ENCODE measurements at regions not wholly inside any gene's neighbourhood (a gene's known extent, or its start where the extent isn't known, plus 50 kb on each side); places are given as distances from the start of the nearest gene placed in this dataset.

- no peak for DNase-seq
- no peak for ATAC-seq
- intact Hi-C loops (cut with DNase I, micrococcal nuclease): no loop called here
These were observed 60.8 kb downstream of the NSMCE3 start for GRCh38 chr15:29208836-29209235.

- ATAC-seq (no peak), DNase-seq (no peak)
- intact Hi-C loops (cut with DNase I, micrococcal nuclease): no loop called here
These were observed 61.3 kb downstream of the NSMCE3 start for GRCh38 chr15:29208352-29208751.

DNA sequence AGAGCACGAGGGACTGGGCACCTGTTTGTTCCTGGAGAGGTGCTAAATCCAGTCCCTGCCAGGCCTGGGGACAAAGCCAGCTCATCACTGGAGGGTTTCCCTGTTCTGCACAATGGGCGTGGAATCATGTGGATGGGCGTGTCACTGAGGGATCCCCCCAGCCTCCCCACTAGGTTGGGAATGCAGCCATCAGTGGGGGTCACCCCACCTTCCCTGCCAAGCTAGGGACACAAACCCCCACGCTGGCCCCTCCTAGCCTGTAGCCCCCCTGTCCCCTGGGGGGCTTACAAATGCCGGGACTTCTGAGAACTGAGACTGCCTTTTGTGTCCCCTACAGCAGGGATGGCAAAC, 61.9 kb downstream of the NSMCE3 start:
- ATAC-seq (no peak), DNase-seq (no peak)
- intact Hi-C loops (cut with DNase I, micrococcal nuclease): no loop called here

- ATAC-seq (no peak), DNase-seq (no peak)
- intact Hi-C loops (cut with DNase I, micrococcal nuclease): no loop called here
These were observed 62.4 kb downstream of the NSMCE3 start for GRCh38 chr15:29207027-29207757.

GRCh38 chr15:29205186-29205585, 64.4 kb downstream of the NSMCE3 start:
- intact Hi-C loops (cut with DNase I, micrococcal nuclease): no loop called here
- DNase-seq (no peak), ATAC-seq (no peak)

DNA sequence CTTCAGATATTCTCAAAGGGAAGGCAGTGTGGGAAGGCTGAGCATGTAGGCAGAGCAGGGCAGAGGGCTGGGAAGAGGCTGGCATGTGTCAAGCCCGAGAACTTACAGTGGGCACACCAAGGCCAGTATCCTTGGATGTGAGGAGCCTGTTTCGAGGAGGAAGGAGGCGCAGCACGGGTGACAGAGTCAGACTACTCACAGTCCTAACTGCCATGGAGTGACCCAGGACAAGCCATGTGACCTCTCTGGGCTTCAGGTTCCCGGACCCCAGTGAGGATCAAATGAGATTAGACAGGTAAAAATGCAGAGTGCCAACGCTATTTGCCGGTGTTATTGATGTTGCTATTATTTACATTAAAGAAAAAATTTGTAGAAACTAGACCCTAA, 65.3 kb downstream of the NSMCE3 start:
- intact Hi-C loops (cut with DNase I, micrococcal nuclease): no loop called here
- no peak for DNase-seq
- no peak for ATAC-seq

- DNase-seq (no peak), ATAC-seq (no peak)
- intact Hi-C loops (cut with DNase I, micrococcal nuclease): no loop called here
These were observed 65.8 kb downstream of the NSMCE3 start for GRCh38 chr15:29203718-29204368.

GRCh38 chr15:29196722-29197121, 72.9 kb downstream of the NSMCE3 start:
- ATAC-seq: no peak
- DNase-seq: no peak
- intact Hi-C loops (cut with DNase I, micrococcal nuclease): no loop called here

DNA sequence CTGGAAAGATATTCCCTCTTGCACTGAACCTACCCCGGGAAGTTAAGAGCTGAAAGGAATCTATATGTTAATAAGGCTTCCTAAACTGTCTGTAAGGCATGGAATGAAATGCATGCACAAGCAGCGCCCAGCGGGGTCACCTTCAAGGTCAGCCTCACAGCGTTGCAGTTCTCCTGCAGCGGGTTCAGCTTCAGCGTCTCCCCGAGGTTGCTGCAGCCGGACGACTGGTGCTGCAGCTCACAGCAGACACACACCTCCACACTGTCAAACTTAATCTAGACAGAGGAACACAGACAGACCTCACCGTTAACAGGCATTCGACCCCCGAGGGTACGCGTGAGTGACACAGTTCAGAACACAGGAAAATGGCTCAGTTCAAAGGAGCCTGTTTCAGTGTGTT, 73.3 kb downstream of the NSMCE3 start:
- ATAC-seq: no peak
- no peak for DNase-seq
- intact Hi-C loops (cut with DNase I, micrococcal nuclease): no loop called here

- intact Hi-C loops (cut with DNase I, micrococcal nuclease): no loop called here
- DNase-seq: no peak
- no peak for ATAC-seq
These were observed 74.8 kb downstream of the NSMCE3 start for GRCh38 chr15:29194866-29195265.

- ATAC-seq: no peak
- DNase-seq: no peak
- intact Hi-C loops (cut with DNase I, micrococcal nuclease): loop anchor here in 1 of 2 donors (10.0 kb wide), 1 partner anchor 58 kb away; no protein-coding TSS in a partner anchor
These were observed 86.4 kb downstream of the NSMCE3 start for GRCh38 chr15:29183071-29183831.

GRCh38 chr15:29182590-29182989, 87.0 kb downstream of the NSMCE3 start:
- intact Hi-C loops (cut with DNase I, micrococcal nuclease): loop anchor here in 1 of 2 donors (10.0 kb wide), 1 partner anchor 58 kb away; no protein-coding TSS in a partner anchor
- no peak for ATAC-seq
- DNase-seq: no peak

DNA sequence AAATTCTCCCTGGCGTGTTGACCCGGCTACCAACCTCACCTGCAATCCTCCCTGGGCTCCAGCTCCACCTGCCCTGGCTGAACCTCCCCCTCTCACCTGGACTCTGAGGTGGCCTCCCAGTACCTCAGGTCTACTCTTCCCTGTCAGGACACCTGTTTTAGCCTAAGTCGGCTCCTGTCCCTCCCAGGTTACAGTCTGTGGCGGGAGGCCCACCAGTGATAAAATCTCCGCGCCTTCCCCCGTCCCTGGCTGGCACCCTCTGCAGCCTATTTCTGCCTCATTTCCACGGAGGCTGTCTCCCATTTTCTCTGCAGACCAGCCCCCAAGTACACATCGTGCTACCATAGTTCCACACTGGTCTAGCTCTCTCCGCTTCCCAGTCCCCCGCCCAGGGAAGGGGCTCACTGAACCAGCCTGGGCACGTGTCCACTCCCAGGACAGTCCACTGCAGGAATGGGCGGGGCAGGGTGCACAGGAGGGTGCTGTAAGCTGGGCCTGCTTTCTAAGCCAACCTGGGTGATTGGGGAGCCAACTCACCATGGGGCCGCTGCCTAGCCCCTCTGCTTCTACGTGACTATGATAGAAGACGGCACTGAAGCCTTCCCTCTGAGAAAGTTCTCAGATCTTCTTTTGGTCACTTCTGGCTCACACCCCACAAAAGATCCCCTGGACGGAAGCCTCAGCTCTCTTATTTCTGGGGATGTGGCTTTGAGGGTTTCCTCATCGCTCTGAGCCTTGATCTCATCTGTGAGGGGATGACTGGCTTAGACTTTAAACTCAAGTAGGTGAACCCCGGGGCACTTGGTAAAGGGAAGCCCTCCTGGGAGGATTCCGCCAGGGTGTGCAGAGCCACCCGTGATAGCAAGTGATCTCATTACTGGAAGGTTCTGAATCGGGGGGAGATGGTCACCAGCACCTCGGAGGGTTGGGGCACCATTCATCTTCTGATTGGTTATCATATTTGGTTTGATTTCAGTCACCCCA, 96.6 kb downstream of the NSMCE3 start:
- ATAC-seq (no peak), DNase-seq (no peak)
- intact Hi-C loops (cut with DNase I, micrococcal nuclease): no loop called here

- intact Hi-C loops (cut with DNase I, micrococcal nuclease): no loop called here
- ATAC-seq: no peak
- no peak for DNase-seq
These were observed 99.1 kb downstream of the NSMCE3 start for GRCh38 chr15:29170521-29170920.

Measured in left colon (tissue), 2 donors.